Thymus (tissue), 11 donors: ENCODE measurements at regions not wholly inside any gene's neighbourhood (a gene's known extent, or its start where the extent isn't known, plus 50 kb on each side); places are given as distances from the start of the nearest gene placed in this dataset.

Source experiments
- DNase-seq, 9 donors: peaks; one replicate each; pipeline ENCODE4 v3.0.0-alpha.2; 2013; ENCODE audit warnings: low spot score in 9 of 9, low read depth in 6 of 9, missing footprints in 1 of 9
- H3K27ac ChIP-seq, 2 donors: one replicate each; pipeline ENCODE4 v1.5.1; 2013; ENCODE audit warnings: control low read depth in 1 of 2, low read depth in 1 of 2, low read length in 1 of 2, mild to moderate bottlenecking in 1 of 2, moderate library complexity in 1 of 2
- H3K27me3 ChIP-seq, 2 donors: one replicate each; pipeline ENCODE4 v1.5.1; 2013; ENCODE audit warnings: low read length in 1 of 2; ENCODE audit not compliant: control insufficient read depth in 2 of 2, insufficient read depth in 1 of 2
- H3K36me3 ChIP-seq, 2 donors: one replicate each; pipeline ENCODE4 v1.5.1; 2013; ENCODE audit warnings: low read length in 1 of 2, mild to moderate bottlenecking in 1 of 2, moderate library complexity in 1 of 2; ENCODE audit not compliant: control insufficient read depth in 2 of 2, insufficient read depth in 2 of 2
- H3K4me1 ChIP-seq, 2 donors: one replicate each; pipeline ENCODE4 v1.5.1; 2013; ENCODE audit warnings: low read length in 2 of 2; ENCODE audit not compliant: control insufficient read depth in 2 of 2, insufficient read depth in 2 of 2
- H3K4me3 ChIP-seq, 2 donors: one replicate each; pipeline ENCODE4 v1.5.1; 2013; ENCODE audit warnings: low read length in 2 of 2, control low read depth in 1 of 2, mild to moderate bottlenecking in 1 of 2
- H3K9me3 ChIP-seq, 2 donors: one replicate each; pipeline ENCODE4 v1.5.1; 2013; ENCODE audit warnings: low read length in 1 of 2, mild to moderate bottlenecking in 1 of 2; ENCODE audit not compliant: control insufficient read depth in 2 of 2, insufficient read depth in 1 of 2
- WGBS: extraction: QIAGEN DNeasy Blood & Tissue Kit; methylation state at CpG from one replicate; pipeline ENCODE4 v1.1.7; 2013; 5-methylcytosine and 5-hydroxymethylcytosine counted together
- donor health status: healthy.

DNA sequence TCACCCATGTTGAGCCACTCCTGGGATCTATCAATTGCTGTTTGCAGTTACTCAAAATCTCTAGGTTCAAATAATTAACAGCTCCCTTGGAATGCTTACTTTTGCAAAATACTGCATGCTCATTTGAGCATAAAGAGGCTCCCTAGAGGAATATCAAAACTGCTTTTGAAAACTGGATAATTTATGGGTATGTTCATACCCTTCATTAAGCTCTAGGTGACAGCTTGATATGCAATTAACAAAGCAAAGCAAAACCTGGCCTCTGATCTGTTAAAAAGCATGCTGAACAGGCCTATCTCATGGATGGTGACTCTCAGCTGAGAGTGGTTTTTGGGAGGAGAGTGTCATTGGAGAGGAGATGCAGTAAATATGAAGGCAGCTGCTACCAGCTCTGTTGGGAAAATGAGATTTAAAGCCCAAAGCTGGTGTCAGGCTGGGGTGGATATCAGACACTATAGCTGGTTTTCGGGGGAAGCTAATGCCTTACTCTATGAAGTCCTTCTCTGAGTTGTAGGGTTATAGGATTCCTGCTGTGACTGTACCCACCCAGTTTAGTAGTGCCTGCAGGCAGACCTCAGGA is 110.9 kb downstream of the RASSF10 start:
- DNase-seq: peak in 1 of 9 donors; percentile 22
- H3K4me3 ChIP-seq: no peak overlapping the region
- 98% methylated on average over 1 of the region's 1 CpG for WGBS
- H3K27me3 ChIP-seq: no peaks in the 10 kb centered on the region
- H3K9me3 ChIP-seq: no peaks in the 10 kb centered on the region
- peaks cover 0 to 4% of the 10 kb centered on the region in 2 donors for H3K4me1 ChIP-seq
- no peaks in the 10 kb centered on the region for H3K36me3 ChIP-seq
- no peak overlapping the region for H3K27ac ChIP-seq

DNA sequence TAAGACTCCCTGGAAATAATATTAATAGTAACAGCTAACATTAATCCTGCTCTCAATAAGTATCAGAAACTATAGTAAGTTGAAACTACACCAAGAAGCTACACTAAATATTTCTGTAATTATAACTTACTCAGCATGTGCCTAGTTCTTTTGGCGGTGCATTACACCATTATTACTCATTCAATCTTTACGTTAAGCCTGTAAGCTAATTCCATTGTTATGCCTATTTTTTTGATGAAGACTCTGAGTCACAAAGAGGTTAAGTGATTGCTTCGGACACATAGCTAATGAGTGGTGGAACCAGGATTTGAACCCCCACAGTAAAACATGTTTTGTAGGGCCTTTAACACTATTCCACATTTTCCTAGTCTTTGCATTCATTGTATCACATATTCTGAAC is 111.6 kb downstream of the RASSF10 start:
- WGBS: 63% methylated on average over 3 of the region's 3 CpGs
- Histone ChIP-seq H3K4me1 (peaks cover 0 to 4% of the 10 kb centered on the region in 2 donors), H3K27ac (no peak overlapping the region), H3K9me3 (no peaks in the 10 kb centered on the region), H3K4me3 (no peak overlapping the region), H3K27me3 (no peaks in the 10 kb centered on the region), H3K36me3 (no peaks in the 10 kb centered on the region)
- DNase-seq: no peak

DNA sequence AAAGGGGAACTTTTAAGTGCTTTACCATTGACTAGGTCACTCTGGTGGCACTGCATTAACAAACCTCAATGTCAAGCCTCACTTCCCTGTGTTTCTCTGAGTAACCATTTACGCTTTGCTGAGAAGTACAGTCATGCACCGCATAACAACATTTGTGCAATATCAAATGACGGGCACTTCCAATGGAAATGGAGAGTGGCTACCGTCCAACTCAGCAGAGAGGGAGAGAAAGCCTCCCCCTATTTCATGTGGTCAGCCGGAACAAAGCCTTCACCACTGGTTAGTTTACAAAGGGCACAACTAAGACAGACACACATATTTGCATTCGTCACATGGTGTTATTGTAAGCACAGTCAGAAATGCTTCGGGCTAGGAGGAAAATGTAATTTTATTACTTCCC is 117.3 kb downstream of the RASSF10 start:
- WGBS: 94% methylated on average over 7 of the region's 7 CpGs
- Histone ChIP-seq H3K36me3 (no peaks in the 10 kb centered on the region), H3K27ac (peak overlapping the region in 1 of 2 donors; percentile 17), H3K9me3 (no peaks in the 10 kb centered on the region), H3K27me3 (no peaks in the 10 kb centered on the region), H3K4me1 (no peaks in the 10 kb centered on the region), H3K4me3 (no peak overlapping the region)
- DNase-seq: no peak

DNA sequence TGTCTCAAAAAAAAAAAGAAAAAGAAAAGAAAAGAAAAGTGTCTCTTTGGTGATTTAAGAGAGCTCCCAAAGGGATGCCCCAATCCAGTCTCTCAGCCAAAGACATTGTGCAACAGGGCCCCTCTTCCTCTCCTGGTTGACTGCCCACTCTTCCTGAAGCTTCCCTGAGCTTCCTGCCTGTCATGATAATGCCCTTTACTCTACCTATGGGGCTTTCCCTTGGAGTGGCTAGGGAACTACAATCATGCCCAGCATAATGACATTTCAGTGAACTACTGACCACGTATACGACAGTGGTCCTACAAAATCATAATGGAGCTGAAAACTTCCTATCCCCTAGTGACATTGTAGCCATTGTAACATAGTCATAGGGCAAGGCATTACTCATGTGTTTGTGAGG is 118.0 kb downstream of the RASSF10 start:
- no peak for DNase-seq
- Histone ChIP-seq H3K36me3 (no peaks in the 10 kb centered on the region), H3K27me3 (no peaks in the 10 kb centered on the region), H3K4me3 (no peak overlapping the region), H3K27ac (no peak overlapping the region), H3K4me1 (no peaks in the 10 kb centered on the region), H3K9me3 (no peaks in the 10 kb centered on the region)
- WGBS: 98% methylated on average over 2 of the region's 2 CpGs

DNA sequence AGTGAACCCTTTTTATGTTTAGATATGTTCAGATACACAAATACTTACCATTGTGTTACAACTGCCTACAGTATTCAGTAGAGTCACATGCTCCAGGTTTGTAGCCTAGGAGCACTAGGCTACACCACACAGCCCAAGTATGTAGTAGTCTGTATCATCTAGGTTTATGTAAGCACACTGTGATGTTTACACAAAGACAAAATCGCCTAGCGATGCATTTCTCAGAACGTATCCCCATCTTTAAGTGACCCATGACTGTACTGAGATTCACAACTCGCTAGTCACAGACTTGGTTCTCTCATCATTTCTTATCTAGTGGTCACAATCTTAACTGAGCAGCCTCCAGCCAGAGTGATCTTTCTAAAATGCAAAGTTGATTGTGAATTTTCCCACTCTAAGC is 119.2 kb downstream of the RASSF10 start:
- 92% methylated on average over 4 of the region's 4 CpGs for WGBS
- no peaks in the 10 kb centered on the region for H3K27me3 ChIP-seq
- no peak overlapping the region for H3K4me3 ChIP-seq

DNA sequence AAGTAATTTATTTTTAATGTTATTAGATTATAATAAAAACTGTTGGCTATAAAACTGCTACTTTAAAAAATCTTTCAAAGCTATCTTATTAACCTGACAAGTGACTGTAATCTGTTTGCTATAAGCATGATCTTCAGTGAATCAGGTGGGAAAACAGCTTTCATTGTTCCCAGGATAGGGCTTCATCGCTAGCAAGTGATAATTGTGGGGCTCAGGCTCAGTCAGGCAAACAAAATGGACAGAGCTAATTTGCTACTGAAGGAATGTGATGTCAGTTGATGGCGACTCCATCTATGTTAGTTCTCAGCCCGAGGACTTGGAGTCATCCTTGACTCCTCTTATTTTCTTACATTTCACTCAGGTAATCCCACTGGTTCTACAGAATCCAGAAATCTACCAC is 125.0 kb downstream of the RASSF10 start:
- no peaks in the 10 kb centered on the region for H3K36me3 ChIP-seq
- H3K4me1 ChIP-seq: no peaks in the 10 kb centered on the region
- no peaks in the 10 kb centered on the region for H3K9me3 ChIP-seq
- H3K27ac ChIP-seq: no peak overlapping the region
- WGBS: 97% methylated on average over 3 of the region's 3 CpGs
- no peak overlapping the region for H3K4me3 ChIP-seq
- H3K27me3 ChIP-seq: no peaks in the 10 kb centered on the region
- DNase-seq: no peak

More for the DNA sequence above, 119.2 kb downstream of the RASSF10 start:
- Histone ChIP-seq H3K4me1 (no peaks in the 10 kb centered on the region), H3K36me3 (no peaks in the 10 kb centered on the region), H3K9me3 (no peaks in the 10 kb centered on the region), H3K27ac (no peak overlapping the region)
- no peak for DNase-seq

DNA sequence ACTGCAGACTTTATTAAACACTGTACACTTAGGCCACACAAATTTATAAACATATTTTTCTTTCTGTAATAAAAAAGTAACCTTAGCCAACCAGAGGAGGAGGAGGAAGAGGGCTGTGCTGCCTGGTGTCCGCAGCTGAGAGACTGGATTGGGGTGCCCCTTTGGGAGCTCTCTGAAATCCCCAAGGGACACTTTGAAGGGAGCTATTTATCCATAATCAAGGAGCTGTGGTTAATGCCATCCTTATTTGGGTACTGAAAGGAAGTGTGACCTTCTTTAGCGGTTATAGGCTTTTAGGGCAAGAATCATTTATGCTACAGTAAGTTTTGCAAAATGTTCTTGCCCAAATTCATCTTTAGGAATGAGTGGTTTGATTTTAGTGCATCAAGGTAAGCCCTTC is 125.8 kb downstream of the RASSF10 start:
- 94% methylated on average over 2 of the region's 2 CpGs for WGBS
- Histone ChIP-seq H3K27ac (no peak overlapping the region), H3K27me3 (no peaks in the 10 kb centered on the region), H3K4me3 (no peak overlapping the region), H3K9me3 (no peaks in the 10 kb centered on the region), H3K36me3 (no peaks in the 10 kb centered on the region), H3K4me1 (no peaks in the 10 kb centered on the region)
- no peak for DNase-seq

DNA sequence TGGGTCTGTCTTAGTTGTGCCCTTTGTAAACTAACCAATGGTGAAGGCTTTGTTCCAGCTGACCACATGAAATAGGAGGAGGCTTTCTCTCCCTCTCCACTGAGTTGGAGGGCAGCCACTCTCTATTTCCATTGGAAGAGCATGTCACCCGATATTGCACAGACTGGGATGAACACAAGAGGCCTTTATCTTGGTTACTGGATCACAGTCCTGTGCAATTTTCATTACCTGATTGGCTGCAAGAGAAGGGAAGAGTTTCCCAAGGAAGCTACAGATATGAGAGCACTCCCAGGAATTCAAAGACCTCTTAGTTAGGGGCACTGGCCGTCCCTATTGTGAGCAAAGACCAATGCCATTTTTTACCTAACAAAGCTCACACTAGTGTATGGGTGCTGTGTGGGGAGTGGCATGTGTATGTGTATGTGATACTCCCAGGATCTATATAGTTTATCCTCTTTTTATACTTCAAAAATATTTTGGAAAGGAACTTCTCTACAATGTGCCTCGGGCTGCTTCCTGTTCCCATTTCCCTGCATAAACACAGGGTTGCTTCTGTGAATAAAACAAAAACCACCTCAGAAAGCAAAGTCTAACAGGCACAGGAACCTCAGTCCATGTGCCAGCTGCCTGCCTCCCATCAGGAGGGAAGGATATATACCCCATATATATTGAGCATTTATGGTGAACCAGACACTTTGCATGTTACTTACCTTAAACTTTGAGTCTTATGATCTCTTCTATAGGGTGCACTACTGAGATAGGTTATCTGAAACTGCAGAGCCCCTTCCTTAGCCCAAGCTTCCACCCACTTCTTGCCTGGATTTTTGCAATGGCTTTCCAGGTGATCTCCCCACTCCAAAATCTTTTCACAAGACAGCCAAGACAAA is 126.5 kb downstream of the RASSF10 start:
- Histone ChIP-seq H3K4me3 (no peak overlapping the region), H3K27me3 (no peaks in the 10 kb centered on the region), H3K36me3 (no peaks in the 10 kb centered on the region), H3K9me3 (no peaks in the 10 kb centered on the region), H3K4me1 (no peaks in the 10 kb centered on the region), H3K27ac (no peak overlapping the region)
- 68% methylated on average over 3 of the region's 3 CpGs for WGBS
- DNase-seq: no peak

DNA sequence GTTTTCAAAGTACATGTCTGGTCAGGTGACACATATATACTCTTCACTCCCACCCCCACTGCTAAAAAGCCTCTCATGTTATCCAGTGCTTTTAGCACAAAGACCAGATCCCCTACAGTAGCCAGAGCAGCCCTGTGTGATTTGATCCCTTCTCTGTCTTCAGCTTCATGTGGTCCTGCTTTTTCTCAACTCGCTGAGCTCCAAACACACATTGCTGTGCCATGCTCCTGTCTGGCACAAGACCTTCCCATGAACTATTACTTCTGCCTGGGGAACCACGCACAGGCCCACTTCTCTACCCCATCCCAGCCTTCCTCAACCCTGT is 127.1 kb downstream of the RASSF10 start:
- Histone ChIP-seq H3K4me3 (no peak overlapping the region), H3K27me3 (no peaks in the 10 kb centered on the region), H3K9me3 (no peaks in the 10 kb centered on the region), H3K4me1 (peaks cover 0 to 2% of the 10 kb centered on the region in 2 donors), H3K36me3 (no peaks in the 10 kb centered on the region), H3K27ac (no peak overlapping the region)
- WGBS: 96% methylated on average over 2 of the region's 2 CpGs
- no peak for DNase-seq
